Liver (tissue), 8 donors: ENCODE measurements at regions not wholly inside any gene's neighbourhood (a gene's known extent, or its start where the extent isn't known, plus 50 kb on each side); places are given as distances from the start of the nearest gene placed in this dataset.
A peak's percentile ranks its signal among the peaks of the same experiment; 100 is the strongest.

Experiments
- DNase-seq: peaks from one replicate; pipeline ENCODE4 v3.0.0-alpha.2; 2017; ENCODE audit warnings: low spot score
- H3K27ac ChIP-seq, 2 donors: one replicate each; pipeline ENCODE4 v1.7.0; 2013; ENCODE audit warnings: inconsistent platforms in 2 of 2, low read length in 2 of 2, control low read depth in 1 of 2, low read depth in 1 of 2, mild to moderate bottlenecking in 1 of 2
- H3K27me3 ChIP-seq, 4 donors: one replicate each; pipeline versions ENCODE4 v1.6.1 to v1.7.0; 2013; ENCODE audit warnings: low read length in 3 of 4, inconsistent platforms in 1 of 4, mild to moderate bottlenecking in 1 of 4, moderate library complexity in 1 of 4; ENCODE audit not compliant: control insufficient read depth in 4 of 4, insufficient read depth in 4 of 4
- H3K36me3 ChIP-seq, 4 donors: one replicate each; pipeline versions ENCODE4 v1.6.1 to v1.7.0; 2013; ENCODE audit warnings: low read length in 3 of 4, mild to moderate bottlenecking in 3 of 4, low read depth in 1 of 4, moderate library complexity in 1 of 4; ENCODE audit not compliant: control insufficient read depth in 4 of 4, insufficient read depth in 3 of 4
- H3K4me1 ChIP-seq, 4 donors: one replicate each; pipeline versions ENCODE4 v1.6.1 to v1.7.0; 2013; ENCODE audit warnings: low read length in 3 of 4, mild to moderate bottlenecking in 3 of 4, moderate library complexity in 1 of 4; ENCODE audit not compliant: control insufficient read depth in 4 of 4, insufficient read depth in 4 of 4
- H3K4me3 ChIP-seq, 3 donors: one replicate each; pipeline versions ENCODE4 v1.6.1 to v1.7.0; 2013; ENCODE audit warnings: low read length in 3 of 3, control low read depth in 1 of 3, low read depth in 1 of 3, mild to moderate bottlenecking in 1 of 3
- H3K9ac ChIP-seq, 2 donors: one replicate each; pipeline ENCODE4 v1.7.0; 2013; ENCODE audit warnings: low read length in 2 of 2, mild to moderate bottlenecking in 2 of 2, moderate library complexity in 2 of 2, control low read depth in 1 of 2, low read depth in 1 of 2
- H3K9me3 ChIP-seq, 4 donors: one replicate each; pipeline versions ENCODE4 v1.6.1 to v1.7.0; 2013; ENCODE audit warnings: low read length in 3 of 4; ENCODE audit not compliant: control insufficient read depth in 4 of 4
- ATF3 ChIP-seq: IDR thresholded peaks from 2 replicates; pipeline ENCODE4 v1.6.1; 2016; ENCODE audit warnings: antibody characterized with exemption
- CTCF ChIP-seq: fragments of 150-350 bp; IDR thresholded peaks from 2 replicates; pipeline ENCODE4 v1.5.1; 2017; ENCODE audit warnings: improper control_type of control experiment, low read depth, low read length; ENCODE audit not compliant: missing input control
- FOXA1 ChIP-seq: IDR thresholded peaks from 2 replicates; pipeline ENCODE4 v1.6.1; 2016; ENCODE audit warnings: antibody characterized with exemption
- FOXA2 ChIP-seq: IDR thresholded peaks from 2 replicates; pipeline ENCODE4 v1.6.1; 2016; ENCODE audit warnings: antibody characterized with exemption
- GABPA ChIP-seq, 2 donors: IDR thresholded peaks in 1 of 2; conservative IDR thresholded peaks in 1 of 2; 2 replicates each; pipeline ENCODE4 v1.6.1; 2016; ENCODE audit warnings: antibody characterized with exemption in 2 of 2, mild to moderate bottlenecking in 1 of 2, moderate library complexity in 1 of 2
- HNF4A ChIP-seq, 2 donors: conservative IDR thresholded peaks; 2 replicates each; pipeline ENCODE4 v1.6.1; 2016; ENCODE audit warnings: antibody characterized with exemption in 2 of 2, mild to moderate bottlenecking in 2 of 2
- HNF4G ChIP-seq: IDR thresholded peaks from 2 replicates; pipeline ENCODE4 v1.6.1; 2016; ENCODE audit warnings: antibody characterized with exemption
- MAX ChIP-seq: IDR thresholded peaks from 2 replicates; pipeline ENCODE4 v1.6.1; 2016; ENCODE audit warnings: antibody characterized with exemption
- NR2F2 ChIP-seq: IDR thresholded peaks from 2 replicates; pipeline ENCODE4 v1.6.1; 2016; ENCODE audit warnings: antibody characterized with exemption
- RAD21 ChIP-seq, 2 donors: IDR thresholded peaks; 2 replicates each; pipeline ENCODE4 v1.6.1; 2016; ENCODE audit warnings: antibody characterized with exemption in 2 of 2, mild to moderate bottlenecking in 2 of 2
- REST ChIP-seq: IDR thresholded peaks from 2 replicates; pipeline ENCODE4 v1.6.1; 2016; ENCODE audit warnings: antibody characterized with exemption, mild to moderate bottlenecking
- RXRA ChIP-seq, 2 donors: IDR thresholded peaks; 2 replicates each; pipeline ENCODE4 v1.6.1; 2017 to 2018; ENCODE audit warnings: antibody characterized with exemption in 2 of 2, mild to moderate bottlenecking in 1 of 2
- SP1 ChIP-seq: IDR thresholded peaks from 2 replicates; pipeline ENCODE4 v1.6.1; 2018; ENCODE audit warnings: antibody characterized with exemption, mild to moderate bottlenecking
- TAF1 ChIP-seq: conservative IDR thresholded peaks from 2 replicates; pipeline ENCODE4 v1.6.1; 2016; ENCODE audit warnings: antibody characterized with exemption, mild to moderate bottlenecking
- ZBTB33 ChIP-seq: IDR thresholded peaks from 2 replicates; pipeline ENCODE4 v1.6.1; 2016; ENCODE audit warnings: antibody characterized with exemption
- WGBS: extraction: QIAGEN DNeasy Blood & Tissue Kit; methylation state at CpG from one replicate; pipeline ENCODE4 v1.1.7; 2013; 5-methylcytosine and 5-hydroxymethylcytosine counted together
- donor health status: healthy.
- donor health status: healthy.
- donor health status: healthy.
- donor health status: healthy.
- donor health status: healthy.

GRCh38 chr5:172556262-172556661, 84.8 kb upstream of the NEURL1B start:
- 94% methylated on average over 3 of the region's 3 CpGs for WGBS
- no peaks in the 10 kb centered on the region for H3K9me3 ChIP-seq
- H3K27me3 ChIP-seq = no peaks in the 10 kb centered on the region
- H3K36me3 ChIP-seq = no peaks in the 10 kb centered on the region
- H3K4me3 ChIP-seq = no peak overlapping the region
- H3K4me1 ChIP-seq = no peaks in the 10 kb centered on the region
- TF ChIP-seq CTCF = no peak
- no peak for TF ChIP-seq REST
- no peak for TF ChIP-seq SP1
- TF ChIP-seq TAF1 = no peak
- H3K27ac ChIP-seq = peak overlapping the region in 1 of 2 donors; percentile 60
- H3K9ac ChIP-seq = no peak overlapping the region
- DNase-seq = no peak

- Histone ChIP-seq H3K9ac (no peak overlapping the region), H3K9me3 (no peaks in the 10 kb centered on the region), H3K36me3 (no peaks in the 10 kb centered on the region), H3K27ac (no peak overlapping the region), H3K4me1 (no peaks in the 10 kb centered on the region), H3K27me3 (no peaks in the 10 kb centered on the region), H3K4me3 (no peak overlapping the region)
- no peak for DNase-seq
- WGBS = 90% methylated on average over 14 of the region's 14 CpGs
- no peak for TF ChIP-seq CTCF
- TF ChIP-seq MAX = no peak
- TF ChIP-seq SP1 = no peak
- no peak for TF ChIP-seq RAD21 (IDR thresholded peaks at IDR 0.05)
- TF ChIP-seq HNF4A (conservative IDR thresholded peaks at IDR 0.05) = no peak
- TF ChIP-seq RXRA (IDR thresholded peaks at IDR 0.05) = no peak
- TF ChIP-seq HNF4G = no peak
- TF ChIP-seq FOXA2 = no peak
- no peak for TF ChIP-seq NR2F2
- TF ChIP-seq REST = no peak
- TF ChIP-seq ATF3 = no peak
- TF ChIP-seq ZBTB33 = no peak
- no peak for TF ChIP-seq FOXA1
- no peak for TF ChIP-seq GABPA (IDR thresholded peaks at IDR 0.05 in 1 of 2, conservative IDR thresholded peaks at IDR 0.05 in 1 of 2)
Observed at GRCh38 chr5:172554562-172554961, 86.5 kb upstream of the NEURL1B start.
